HG02885 (cell line): ENCODE measurements at regions not wholly inside any gene's neighbourhood (a gene's known extent, or its start where the extent isn't known, plus 50 kb on each side); places are given as distances from the start of the nearest gene placed in this dataset.

Source experiments
- ATAC-seq: cut with Tn5 transposase; IDR thresholded peaks from one replicate; pipeline ENCODE4 v1.9.1; 2021; ENCODE audit warnings: mild to moderate bottlenecking; ENCODE audit not compliant: unreplicated experiment, poor library complexity

DNA sequence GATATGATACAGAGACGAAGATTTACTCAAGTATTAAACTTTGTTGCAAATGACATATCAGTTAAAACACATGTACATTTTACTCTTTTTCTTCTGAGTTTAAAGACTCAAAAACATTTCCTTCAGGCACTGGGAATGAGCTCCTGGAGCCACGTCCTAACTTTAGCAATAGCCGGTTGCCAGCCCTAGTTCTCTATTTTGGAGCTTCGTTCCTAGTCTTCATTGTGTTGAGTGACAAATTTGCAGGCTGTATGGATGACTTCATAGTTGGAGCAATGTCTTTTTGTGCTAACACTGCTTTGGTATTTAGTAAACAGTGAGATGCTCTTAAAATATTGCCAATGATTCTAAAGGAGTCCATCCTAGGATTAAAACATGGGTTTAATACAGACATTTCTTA is 190.9 kb downstream of the FAT4 start:
- no peak for ATAC-seq

DNA sequence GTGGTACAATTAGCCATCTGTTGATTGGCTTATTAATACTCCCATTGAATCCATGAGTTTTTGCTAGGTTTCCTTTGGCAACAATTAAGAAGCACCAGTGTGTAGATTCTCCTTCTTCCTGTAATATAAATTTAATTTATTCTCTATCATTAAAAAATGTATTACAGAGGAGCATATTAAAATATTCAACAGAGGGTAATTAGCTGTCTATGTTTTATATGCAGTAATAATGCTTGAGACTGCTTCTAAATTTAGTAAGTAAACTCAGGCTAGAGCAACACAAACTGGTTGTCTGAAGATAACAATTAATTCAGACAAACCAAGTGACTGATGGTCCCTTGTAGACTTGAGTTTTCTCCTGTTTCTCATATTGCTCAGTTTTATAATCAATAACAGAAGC is 192.4 kb downstream of the FAT4 start:
- no peak for ATAC-seq

DNA sequence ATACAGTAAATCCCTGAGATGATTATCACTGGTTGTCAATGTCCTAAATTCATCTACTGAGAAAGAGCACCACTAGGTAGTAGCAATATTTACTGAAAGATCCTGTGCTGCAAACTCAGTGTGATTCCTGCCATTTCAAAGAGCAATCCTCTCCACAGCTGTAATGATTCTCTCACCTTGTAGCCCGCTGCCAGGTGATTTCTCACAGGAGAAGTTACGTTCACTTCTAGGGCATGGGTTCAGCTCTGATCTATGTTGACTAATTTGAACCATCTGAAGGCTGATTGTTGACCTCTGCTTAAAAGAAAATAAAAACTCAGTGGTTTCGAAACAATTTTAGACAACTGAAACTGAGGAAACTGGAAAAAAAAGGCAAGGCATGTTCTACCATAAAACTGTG is 197.0 kb downstream of the FAT4 start:
- ATAC-seq = no peak

DNA sequence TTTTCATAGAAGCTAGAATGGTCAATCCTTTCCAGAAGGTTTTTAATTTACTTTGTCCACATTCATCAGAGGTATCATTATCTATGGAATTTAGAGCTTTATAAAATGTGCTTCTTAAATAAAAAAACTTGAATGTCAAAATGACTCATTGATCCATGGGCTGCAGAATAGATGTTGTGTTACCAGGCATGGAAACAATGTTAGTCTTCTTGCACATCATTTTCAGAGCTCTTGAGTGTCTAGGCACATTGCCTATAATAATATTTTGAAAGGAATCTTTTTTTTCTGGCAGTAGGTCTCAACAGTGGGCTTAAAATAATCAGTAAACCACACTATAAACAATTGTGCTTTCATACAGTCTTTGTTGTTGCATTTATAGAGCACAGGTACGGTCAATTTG is 200.3 kb downstream of the FAT4 start:
- no peak for ATAC-seq

DNA sequence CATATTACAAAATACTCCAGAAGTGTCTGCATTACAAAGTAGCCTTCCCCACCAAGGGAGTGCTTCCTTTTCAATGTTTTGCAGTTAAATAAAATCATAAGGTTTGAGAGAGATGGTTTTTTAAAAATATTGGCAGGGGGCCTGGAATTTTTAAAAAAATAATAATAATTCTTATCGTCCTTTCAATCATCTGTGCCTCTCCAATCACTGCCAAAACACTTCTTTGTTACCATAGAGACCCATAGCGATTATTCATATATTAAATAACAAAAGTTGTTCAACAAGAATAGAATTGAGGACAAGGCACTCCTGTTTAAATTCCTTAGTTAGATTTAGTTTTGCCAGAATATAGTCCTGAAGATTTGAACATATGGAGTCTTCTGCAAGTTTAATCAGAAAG is 203.1 kb downstream of the FAT4 start:
- ATAC-seq = no peak

DNA sequence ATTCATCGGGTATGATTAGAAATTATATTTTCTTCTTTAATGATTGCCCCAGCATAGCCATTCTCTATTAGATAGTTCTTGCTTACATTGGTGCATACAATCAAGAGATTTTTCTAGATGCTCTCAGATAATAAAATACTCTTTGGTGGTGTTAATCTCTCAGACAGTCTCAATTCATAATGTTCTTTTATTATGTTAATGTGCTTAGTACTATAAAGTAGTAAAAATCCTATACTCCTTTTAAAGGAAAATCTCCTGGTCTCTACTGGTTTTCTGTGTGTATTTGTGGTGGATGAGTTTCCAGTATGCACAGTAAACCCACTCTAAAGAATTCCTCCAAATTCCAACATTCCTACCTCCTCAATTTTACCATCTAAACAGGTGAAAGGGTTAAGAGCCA is 203.5 kb downstream of the FAT4 start:
- ATAC-seq = no peak

DNA sequence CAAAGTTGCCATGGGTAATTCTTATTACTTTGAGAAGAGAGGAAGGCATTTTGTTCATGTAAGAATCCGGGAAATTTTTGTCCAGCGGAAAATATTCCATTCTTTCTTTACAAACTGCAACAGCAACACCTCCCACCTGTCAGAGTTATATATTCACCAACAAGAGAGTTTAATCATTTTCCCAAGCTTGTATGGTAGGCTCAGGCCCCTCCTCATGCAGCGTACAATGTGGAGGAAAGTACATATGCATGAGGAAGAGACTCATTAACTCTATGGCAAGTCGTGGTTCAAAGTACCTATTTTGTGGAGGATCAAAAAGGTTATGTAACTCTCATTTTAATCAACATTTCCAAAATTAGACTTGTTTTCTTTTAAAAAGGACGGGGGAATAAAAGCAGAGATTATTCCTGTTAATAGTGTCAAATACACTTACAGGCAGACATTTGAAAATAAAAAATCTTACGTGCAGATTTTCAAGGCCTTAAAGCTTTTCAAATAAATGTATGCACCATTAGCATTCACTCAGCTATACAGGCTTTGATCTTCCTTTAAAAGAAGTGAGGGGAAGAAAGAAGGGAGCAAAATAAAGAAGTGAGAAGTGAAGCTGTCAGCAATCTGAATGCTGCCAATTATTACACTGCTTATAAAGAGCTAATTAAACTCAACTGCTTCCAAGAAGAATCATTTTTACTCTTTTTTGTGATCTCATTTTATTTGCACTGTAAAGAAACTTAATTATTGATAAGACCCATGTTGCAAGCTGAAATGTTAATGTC is 204.8 kb downstream of the FAT4 start:
- no peak for ATAC-seq

DNA sequence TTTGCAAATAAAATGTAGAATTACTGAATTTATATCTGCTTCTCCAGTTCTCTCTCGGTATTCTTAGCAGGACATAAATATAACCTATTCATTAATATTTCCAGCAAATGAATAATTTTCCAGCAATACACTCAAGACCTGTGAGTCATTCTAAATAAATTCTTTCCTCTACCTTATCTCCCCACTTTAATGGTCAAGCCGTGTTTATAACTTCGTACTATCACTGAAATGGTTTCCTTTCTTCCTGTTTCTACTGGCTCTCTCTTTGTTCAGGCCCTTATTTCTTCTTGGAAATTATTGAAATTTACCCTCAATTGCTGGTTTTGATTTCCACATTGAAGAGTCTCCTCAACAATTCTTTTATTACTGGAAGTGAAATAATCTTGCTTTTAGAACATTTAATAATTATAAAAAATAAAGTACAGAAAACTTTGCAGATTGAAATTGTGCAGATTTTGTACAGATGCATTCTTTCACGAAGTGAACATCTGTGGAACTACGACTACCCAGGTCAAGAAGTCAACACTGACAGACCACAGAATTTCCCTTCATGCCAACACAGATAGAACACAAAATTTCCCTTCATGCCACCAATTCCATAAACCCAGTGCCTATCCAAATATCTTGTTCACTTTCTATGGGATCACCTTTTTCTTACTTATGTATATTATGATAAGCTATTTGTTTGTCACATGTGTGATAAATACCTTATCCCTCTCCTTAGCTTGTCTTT is 205.7 kb downstream of the FAT4 start:
- no peak for ATAC-seq

DNA sequence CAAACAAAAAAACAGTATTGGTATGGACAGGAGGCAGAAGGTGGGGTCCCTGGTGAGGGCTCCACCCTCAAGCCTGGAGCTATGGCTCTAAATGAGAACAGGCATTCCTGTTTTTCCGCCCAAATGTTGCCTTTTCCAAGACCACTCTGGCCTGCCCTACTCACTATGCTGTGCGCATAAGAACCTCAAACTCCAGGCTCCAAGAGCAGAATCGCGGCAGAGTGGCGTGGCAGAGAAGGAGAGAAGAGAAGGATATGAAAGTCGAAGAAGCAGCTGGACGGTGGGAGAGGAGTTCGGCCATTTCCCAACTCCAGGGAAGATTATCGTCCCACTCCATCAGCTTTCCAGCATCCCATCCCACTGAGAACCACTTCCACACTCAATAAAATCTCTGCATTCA is 207.8 kb downstream of the FAT4 start:
- ATAC-seq = no peak

DNA sequence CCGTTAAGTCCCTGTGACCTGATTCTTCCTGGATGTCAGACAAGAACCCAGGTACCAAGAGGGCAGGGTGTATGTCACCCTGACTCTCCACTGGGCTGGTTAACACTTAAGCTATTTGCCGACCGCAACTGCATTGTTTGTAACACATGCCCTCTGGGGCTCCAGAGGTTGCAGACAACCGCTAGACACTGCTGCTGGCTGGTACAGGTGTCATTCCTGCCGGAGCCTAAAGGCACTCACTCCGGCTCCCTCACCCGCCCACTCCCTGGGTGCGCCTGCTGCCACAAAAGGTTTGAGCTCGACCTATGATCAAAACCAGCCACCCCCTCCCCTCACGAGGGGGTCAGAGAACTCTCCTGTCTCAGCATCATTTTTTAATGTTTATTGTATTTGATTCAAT is 208.2 kb downstream of the FAT4 start:
- no peak for ATAC-seq

DNA sequence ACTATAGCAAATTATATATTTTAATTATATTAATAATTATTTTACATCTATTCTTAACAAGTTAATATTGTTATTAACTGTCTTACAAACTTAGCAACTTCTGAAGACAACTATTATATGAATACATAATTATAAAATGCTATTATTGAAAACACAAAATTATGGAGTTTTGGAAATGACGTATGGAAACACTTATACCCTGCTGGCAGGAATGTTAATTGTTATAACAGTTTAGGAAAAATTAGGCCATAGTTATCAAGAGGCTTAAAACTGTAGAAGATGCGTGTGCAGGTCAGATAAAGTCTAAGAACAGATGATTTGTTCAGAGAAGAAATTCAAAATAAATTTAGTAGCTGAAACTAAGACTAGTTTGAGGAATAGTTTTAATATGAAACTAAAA is 211.7 kb downstream of the FAT4 start:
- no peak for ATAC-seq

DNA sequence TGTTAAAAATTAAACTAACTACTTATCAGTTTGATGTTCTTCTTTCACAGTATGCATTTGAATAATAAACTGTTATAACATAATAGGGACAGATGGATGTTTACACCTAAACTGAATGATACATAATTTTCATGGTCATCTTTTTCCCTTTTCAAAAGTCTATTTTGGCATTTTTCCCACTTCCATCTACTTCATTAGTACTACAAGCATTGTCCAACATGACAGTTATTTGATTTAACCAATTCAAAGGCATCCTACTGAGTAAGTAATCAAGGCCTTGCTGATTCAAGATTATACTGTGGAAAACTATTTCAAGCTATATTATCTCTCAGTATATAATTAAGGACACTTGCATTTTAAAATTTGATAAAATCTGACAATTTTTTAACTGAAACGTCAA is 212.9 kb downstream of the FAT4 start:
- no peak for ATAC-seq

DNA sequence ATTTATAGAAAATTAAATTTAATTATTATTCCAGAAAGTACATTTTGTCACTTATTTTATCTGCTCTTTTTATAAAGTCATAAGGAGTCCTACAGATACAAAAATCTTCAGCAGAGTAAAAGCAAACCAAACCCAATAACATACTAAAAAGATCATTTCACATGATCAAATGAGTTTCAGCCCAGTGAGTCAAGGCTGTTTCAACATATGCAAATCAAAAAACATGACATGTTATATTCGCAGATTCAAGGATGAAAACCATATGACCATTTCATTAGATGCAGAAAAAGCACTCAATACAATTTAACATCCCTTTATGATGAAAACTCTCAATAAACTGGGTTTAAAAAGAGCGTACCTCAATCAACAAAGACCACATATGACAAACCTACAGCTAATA is 214.3 kb downstream of the FAT4 start:
- ATAC-seq = no peak

DNA sequence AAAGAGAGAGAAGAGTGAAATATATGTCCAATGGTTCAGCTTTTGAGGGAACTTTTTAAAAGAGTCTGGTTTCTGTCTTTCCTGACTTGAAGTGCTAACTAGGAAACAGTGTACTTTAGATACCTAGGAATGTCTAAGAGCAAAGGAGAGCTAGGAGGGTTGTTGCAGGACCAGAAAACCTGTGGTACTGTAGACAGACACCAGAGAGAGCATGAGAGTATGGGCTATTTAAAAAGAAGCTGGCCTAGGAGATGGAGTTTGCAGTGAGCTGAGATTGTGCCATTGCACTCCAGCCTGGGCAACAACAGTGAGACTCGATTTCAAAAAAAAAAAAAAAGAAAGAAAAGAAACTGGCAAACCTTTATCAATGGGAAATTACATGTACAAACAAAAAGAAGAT is 223.9 kb downstream of the FAT4 start:
- no peak for ATAC-seq

DNA sequence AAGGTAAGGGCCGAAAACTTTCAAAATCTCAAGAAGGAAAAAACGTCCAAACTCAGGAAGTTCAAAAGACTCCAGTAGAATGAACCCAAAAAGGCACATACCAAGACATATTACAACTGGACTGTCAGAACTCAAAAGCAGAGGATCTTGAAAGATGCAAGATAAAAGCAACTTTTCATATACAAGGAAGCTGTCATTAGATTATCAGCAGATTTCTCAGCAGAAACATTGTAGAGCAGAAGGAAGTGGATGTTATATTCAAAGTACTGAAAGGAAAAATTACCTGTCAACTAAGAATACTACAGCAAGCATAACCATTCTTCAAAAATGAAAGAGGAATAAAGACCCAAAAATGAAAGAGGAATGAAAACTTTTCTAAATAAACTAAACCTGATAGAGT is 224.9 kb downstream of the FAT4 start:
- no peak for ATAC-seq

DNA sequence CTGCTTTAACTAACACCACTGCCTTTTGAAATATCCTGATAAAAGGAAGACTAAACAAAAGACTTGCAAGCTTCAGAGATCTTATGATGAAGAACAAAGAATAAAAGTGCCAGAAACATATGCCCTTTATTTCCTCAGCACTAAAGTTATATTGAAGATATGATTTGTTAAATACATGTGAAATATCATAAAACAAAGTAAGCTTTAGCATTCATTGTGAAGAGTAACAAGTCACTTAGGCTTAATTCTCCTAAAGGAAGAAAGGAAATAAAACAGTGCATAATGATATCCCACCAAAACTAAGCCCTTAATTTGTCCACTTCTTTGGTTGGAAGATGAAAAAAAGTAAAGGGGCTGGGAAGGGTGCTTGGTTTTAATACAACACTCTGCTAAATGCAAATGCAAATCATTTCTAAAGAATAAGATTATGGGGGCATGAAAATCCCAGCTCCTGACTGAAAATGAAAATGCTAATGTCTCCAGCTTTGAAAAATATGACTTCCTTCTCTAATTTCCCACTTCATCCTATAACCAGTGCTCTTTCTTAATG is 227.2 kb downstream of the FAT4 start:
- ATAC-seq = no peak

DNA sequence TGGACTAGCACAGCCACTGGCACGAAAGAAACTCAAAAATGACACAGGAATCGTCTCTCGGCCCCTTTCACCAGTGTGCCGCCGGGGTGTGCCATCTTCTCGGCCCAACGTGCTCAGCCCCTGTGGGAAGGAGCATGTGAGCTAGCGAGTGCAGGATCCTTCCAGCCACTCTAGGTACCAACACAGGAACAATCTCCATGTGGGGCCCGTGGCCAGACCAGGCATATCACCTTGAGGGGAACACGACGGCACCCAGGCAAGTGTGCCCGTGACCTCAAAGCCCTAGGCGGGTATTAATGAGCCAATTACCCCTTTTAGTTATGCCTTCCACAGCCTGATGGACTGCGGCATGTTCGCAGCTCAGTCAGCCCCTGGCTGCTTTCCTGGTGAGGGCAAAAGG is 231.5 kb downstream of the FAT4 start:
- no peak for ATAC-seq

DNA sequence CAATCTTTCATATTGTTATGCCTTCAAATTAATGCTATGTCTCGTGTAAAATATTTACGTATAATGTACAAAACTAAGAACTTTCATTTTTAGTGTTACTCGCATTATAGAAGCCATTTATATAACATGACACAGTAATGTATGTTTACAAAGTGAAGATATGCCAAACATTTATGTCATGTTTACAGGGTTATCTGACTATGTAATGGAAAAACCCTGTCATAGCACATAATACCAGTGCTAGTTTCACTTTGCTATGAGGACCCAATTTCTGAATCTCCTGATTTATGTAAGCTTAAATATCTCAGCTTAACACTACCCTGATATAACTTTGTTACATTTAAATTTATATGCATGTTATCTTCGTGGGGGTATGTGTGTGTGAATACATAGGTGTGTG is 233.1 kb downstream of the FAT4 start:
- no peak for ATAC-seq

DNA sequence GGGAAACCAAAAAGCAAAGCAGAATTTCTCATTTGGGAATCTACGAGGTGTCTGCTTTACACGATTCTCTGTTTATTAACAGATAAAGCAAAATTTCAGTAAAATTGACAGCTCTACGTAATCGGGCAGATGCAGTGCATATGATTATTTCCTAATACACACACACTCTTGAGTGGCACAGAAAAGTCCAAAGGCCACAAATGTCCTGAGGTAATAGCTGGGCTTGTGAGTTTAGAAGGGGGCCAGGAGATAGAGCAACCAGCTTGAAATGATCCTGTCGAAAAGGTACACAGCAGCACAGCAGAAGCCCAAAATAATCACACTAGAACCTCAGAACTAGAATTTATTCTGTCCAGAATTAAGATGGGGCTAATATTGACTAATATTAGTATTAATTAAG is 236.0 kb downstream of the FAT4 start:
- no peak for ATAC-seq

DNA sequence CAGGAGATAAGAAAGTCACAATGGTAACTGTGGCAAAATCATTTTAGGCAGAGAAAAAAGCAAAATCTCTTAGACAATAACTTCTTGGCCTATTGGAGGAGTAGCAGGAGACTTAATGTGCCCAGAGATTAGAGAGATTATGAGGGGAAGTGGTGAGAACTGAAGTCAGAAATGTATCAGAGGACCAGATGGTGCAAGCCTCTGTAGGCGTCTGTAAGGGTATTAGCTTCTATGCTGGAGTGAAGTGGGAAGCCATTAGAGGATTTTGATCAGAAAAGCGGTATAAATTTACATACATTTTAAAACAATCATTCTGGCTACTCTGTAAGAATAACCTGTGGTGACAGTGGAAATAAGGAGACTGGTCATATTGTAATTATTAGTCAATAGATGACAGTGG is 236.7 kb downstream of the FAT4 start:
- no peak for ATAC-seq

DNA sequence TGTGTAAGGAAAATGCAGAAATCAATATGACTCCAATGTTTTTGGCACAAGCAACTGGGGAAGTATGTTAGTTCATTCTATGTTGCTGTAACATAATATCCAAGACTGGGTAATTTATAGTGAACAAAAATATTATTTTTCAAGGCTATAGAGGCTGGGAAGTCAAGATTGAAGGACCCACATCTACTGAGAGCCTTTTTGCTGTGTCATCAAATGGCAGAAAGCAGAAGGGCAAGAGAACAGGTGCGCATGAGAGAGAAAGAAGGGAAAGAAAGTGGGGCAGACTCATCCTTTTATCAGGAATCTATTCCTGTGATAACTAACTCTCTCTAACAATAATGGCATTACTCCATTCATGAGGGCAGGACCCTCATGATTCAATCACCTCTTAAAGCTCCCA is 237.2 kb downstream of the FAT4 start:
- no peak for ATAC-seq

DNA sequence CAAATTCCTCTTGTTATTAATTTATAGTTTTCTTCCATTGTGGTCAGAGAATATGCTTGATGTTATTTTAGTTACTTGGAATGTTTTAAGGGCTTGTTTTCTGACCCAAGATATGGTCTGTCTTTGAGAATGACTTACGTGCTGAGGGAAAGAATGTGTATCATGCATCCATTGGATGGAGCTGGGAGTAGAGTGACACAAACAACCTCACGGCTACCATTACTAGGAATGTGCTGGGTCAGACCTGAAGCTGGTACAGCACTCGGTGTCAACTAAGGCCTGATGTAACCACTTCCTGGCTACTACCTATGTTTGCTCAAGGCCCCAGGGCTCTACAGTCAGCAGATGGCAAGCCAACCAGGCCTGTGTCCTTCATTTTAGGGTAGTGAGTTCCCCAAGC is 257.8 kb downstream of the FAT4 start:
- ATAC-seq = no peak
